ENCODE measurements at regions not wholly inside any gene's neighbourhood (a gene's known extent, or its start where the extent isn't known, plus 50 kb on each side); places are given as distances from the start of the nearest gene placed in this dataset.
"Not testable (repeated sequence)": the region's sequence is repeated elsewhere in the genome, so short reads cannot be mapped to it uniquely, and the experiment has no call there.

DNA sequence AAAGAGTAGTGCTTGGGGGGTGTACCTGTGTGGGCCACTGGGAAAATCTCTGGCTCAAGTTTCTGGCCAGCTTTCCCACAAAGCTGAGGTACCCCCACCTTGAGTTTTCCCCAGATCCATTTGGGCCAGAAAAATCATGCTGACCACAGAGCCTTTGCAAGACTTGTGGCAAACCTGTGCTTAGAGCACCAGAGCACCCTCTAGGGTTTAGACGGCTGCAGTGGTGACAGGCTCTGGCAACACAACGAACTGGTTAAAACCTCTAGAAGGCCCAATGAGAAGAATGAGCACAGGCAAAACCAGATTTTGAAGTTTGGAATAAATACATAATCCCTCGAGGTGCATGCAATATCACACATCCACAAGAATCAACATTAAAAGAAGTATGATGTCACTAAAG lies 290.7 kb upstream of the FOLH1 start:
- intact Hi-C loops (cut with DNase I; ENCODE audit: low total_unique reads) (no loop called here), in situ Hi-C loops (cut with MboI; ENCODE audit: low sequenced_read_pairs in 4 of 4) (no loop called here)
- no peak overlapping the region for H3K27ac ChIP-seq
- ATAC-seq: no peak
- no peak for DNase-seq
- no peaks in the 10 kb centered on the region for H3K27me3 ChIP-seq
- no peaks in the 10 kb centered on the region for H3K36me3 ChIP-seq
- no peak overlapping the region for H3K4me3 ChIP-seq
- H3K4me1 ChIP-seq: no peaks in the 10 kb centered on the region
- TF ChIP-seq, protein P1, sequence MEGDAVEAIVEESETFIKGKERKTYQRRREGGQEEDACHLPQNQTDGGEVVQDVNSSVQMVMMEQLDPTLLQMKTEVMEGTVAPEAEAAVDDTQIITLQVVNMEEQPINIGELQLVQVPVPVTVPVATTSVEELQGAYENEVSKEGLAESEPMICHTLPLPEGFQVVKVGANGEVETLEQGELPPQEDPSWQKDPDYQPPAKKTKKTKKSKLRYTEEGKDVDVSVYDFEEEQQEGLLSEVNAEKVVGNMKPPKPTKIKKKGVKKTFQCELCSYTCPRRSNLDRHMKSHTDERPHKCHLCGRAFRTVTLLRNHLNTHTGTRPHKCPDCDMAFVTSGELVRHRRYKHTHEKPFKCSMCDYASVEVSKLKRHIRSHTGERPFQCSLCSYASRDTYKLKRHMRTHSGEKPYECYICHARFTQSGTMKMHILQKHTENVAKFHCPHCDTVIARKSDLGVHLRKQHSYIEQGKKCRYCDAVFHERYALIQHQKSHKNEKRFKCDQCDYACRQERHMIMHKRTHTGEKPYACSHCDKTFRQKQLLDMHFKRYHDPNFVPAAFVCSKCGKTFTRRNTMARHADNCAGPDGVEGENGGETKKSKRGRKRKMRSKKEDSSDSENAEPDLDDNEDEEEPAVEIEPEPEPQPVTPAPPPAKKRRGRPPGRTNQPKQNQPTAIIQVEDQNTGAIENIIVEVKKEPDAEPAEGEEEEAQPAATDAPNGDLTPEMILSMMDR (IDR thresholded peaks at IDR 0.05 in 4 of 5, conservative IDR thresholded peaks at IDR 0.05 in 1 of 5): no peak
- TF ChIP-seq POLR2A (IDR thresholded peaks at IDR 0.05): no peak
- peaks cover 0 to 2% (median 0%) of the 10 kb centered on the region in 3 donors for H3K9me3 ChIP-seq

DNA sequence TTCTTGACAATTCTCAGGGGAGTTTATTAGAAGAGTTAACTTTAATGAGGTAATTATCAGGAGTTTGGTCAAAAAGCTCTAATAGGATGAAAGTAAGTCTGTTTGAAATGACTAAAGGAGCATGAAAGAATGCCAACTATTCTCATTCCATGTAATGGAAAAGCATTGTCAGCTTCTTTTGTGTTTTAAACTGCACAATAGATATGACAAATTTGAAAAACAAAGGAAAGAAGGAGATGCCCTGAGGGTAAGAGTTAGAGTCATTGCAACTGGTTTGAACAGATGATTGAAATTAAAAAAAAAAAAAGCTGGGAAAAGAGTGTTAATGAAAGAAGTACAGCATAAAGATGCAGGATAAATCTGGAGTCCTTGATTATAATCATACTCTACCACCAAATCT lies 296.8 kb upstream of the FOLH1 start:
- Histone ChIP-seq H3K27me3 (no peaks in the 10 kb centered on the region), H3K36me3 (no peaks in the 10 kb centered on the region), H3K4me3 (no peak overlapping the region), H3K9me3 (peaks cover 0 to 2% (median 0%) of the 10 kb centered on the region in 3 donors), H3K4me1 (no peaks in the 10 kb centered on the region), H3K27ac (no peak overlapping the region)
- ATAC-seq (no peak), DNase-seq (no peak)
- intact Hi-C loops (cut with DNase I; ENCODE audit: low total_unique reads): no loop called here
- in situ Hi-C loops (cut with MboI; ENCODE audit: low sequenced_read_pairs in 4 of 4): no loop called here
- no peak for TF ChIP-seq POLR2A (IDR thresholded peaks at IDR 0.05)

DNA sequence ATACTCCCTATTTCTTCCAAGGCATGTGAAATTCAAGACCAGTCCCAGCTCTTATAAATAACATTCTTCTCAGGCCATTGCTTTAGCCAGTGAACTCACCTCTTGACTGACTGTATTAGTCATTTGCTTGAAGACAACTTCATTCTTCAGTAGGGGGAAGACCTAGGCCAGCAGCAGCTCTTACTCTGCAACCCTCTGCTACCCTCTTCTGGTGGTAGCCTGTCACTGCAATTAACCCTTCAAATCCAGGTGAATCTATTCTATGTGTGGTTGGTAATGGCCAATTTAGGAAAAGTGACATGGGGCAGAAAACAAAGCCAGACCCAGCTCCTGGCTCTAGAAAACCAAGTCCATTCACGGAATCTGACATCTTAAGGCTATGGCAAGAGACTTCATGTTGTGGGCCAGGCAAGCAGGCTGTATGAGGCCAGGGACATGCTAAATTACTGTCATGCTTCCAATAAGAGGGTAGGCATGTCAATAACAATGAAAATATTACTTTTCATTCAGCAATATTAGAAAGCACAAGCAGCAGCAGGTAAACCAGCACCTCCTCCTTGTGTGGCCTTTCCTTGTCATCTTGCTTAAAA lies 317.9 kb upstream of the FOLH1 start:
- H3K4me3 ChIP-seq; in situ Hi-C loops (cut with MboI; ENCODE audit: low sequenced_read_pairs in 4 of 4); H3K27ac ChIP-seq; H3K9me3 ChIP-seq; DNase-seq; H3K36me3 ChIP-seq; H3K27me3 ChIP-seq; H3K4me1 ChIP-seq: not testable (repeated sequence)
- peak in 1 of 2 donors; percentile 41 for ATAC-seq
- intact Hi-C loops (cut with DNase I; ENCODE audit: low total_unique reads): loop anchor here (5.0 kb wide), 1 partner anchor 299 kb away; no protein-coding TSS in a partner anchor
- TF ChIP-seq, protein P1 (IDR thresholded peaks at IDR 0.05 in 4 of 5, conservative IDR thresholded peaks at IDR 0.05 in 1 of 5): peak in 2 of 5 experiments; percentile 35 to 48

DNA sequence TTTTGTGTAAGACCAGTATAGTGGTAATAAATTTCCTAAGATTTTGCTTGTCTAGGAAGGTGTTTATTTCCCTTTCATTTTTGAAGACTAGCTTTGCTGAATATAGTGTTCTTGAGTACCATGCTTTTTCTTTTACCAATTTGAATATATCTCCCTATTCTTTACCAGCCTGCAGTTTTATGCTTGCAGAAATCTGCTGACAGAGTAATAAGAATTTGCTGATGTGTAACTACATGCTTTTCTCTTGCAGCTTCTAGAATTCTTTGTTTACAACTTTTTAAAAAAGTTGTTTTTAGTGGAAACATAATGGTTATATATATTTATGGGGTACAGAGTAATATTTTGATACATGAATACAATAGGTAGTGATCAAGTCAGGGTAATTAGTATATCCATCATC lies 324.8 kb upstream of the FOLH1 start:
- H3K9me3 ChIP-seq: no peaks in the 10 kb centered on the region
- ATAC-seq (no peak), DNase-seq (no peak)
- intact Hi-C loops (cut with DNase I; ENCODE audit: low total_unique reads) (no loop called here), in situ Hi-C loops (cut with MboI; ENCODE audit: low sequenced_read_pairs in 4 of 4) (no loop called here)
- no peak overlapping the region for H3K27ac ChIP-seq
- no peak for TF ChIP-seq POLR2A (IDR thresholded peaks at IDR 0.05)
- TF ChIP-seq, protein P1 (IDR thresholded peaks at IDR 0.05 in 4 of 5, conservative IDR thresholded peaks at IDR 0.05 in 1 of 5): no peak
- no peaks in the 10 kb centered on the region for H3K27me3 ChIP-seq
- H3K36me3 ChIP-seq: no peaks in the 10 kb centered on the region
- no peak overlapping the region for H3K4me3 ChIP-seq
- no peaks in the 10 kb centered on the region for H3K4me1 ChIP-seq

DNA sequence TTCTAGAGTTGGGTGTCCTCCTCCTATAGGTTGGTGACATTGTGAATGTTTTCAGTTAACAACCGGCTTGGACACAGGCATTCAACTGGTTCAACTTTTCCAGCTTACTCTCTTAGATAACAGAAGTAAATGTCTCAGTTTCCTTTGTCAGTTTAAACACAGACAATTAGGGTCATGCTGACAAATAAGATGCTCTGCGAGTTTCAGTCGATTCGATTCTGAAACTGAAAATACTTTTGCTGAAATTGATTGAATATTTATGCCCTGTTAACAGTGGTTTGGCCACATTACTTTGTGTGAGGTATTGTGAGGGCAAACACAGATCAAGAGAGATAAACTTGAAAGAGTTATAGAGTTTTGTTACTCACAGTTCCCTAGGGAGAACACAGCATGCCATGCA lies 330.5 kb upstream of the FOLH1 start:
- H3K4me1 ChIP-seq; in situ Hi-C loops (cut with MboI; ENCODE audit: low sequenced_read_pairs in 4 of 4); H3K27me3 ChIP-seq; DNase-seq; H3K36me3 ChIP-seq; ATAC-seq; H3K27ac ChIP-seq; H3K9me3 ChIP-seq; intact Hi-C loops (cut with DNase I; ENCODE audit: low total_unique reads); H3K4me3 ChIP-seq: not testable (repeated sequence)

DNA sequence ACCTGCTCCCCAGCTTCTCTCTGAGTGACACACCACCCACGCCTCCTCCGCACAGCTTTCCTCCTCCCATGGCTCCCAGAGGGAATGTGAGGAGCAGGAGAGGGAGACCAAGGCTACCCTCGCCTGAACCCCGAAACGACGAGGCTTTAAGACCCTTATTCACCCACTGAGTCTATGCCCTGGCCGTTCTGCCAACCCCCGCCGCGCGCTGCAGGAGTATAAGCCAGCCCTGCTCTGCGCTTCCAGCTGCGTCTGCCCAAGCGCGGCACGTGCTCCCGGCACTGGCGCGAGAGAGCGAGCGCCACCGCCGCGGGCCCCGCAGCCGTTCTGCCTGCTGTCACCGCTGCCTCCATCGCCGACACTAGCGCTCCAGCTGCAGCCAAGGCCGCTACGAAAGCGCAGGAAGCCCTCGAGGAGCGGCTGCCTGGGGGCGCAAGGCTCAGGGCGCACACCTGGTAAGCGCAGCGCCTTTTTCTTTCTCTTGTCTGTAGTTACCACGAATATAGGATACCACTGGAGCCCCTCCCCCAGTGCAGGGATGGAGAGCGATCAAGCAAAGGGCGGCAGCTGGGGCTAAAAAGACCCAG lies 350.0 kb upstream of the FOLH1 start:
- H3K4me3 ChIP-seq; H3K4me1 ChIP-seq; H3K27ac ChIP-seq; intact Hi-C loops (cut with DNase I; ENCODE audit: low total_unique reads); ATAC-seq; DNase-seq; H3K27me3 ChIP-seq; H3K36me3 ChIP-seq; H3K9me3 ChIP-seq; in situ Hi-C loops (cut with MboI; ENCODE audit: low sequenced_read_pairs in 4 of 4): not testable (repeated sequence)

DNA sequence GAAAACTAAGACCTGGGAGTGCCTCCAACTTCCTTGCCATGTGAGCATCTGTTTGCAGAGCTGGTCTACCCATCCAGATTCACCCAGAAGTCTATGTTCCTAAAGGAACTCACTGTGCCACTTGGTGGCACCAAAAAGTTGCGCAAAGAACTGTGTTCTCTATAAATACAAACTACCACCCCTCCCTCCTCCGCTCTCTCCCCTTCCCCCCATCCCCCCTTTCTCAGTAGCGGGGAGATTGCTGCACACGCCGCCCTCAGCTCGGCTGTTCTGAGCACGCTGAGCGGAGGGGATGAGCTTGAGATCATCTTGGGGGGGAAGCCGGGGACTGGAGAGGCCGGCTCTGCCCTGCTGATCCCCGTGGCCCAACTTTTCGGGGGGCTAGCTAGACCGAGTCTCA lies 352.2 kb upstream of the FOLH1 start:
- ATAC-seq; intact Hi-C loops (cut with DNase I; ENCODE audit: low total_unique reads); H3K9me3 ChIP-seq; in situ Hi-C loops (cut with MboI; ENCODE audit: low sequenced_read_pairs in 4 of 4); H3K27ac ChIP-seq; DNase-seq; H3K36me3 ChIP-seq; H3K27me3 ChIP-seq; H3K4me3 ChIP-seq; H3K4me1 ChIP-seq: not testable (repeated sequence)

DNA sequence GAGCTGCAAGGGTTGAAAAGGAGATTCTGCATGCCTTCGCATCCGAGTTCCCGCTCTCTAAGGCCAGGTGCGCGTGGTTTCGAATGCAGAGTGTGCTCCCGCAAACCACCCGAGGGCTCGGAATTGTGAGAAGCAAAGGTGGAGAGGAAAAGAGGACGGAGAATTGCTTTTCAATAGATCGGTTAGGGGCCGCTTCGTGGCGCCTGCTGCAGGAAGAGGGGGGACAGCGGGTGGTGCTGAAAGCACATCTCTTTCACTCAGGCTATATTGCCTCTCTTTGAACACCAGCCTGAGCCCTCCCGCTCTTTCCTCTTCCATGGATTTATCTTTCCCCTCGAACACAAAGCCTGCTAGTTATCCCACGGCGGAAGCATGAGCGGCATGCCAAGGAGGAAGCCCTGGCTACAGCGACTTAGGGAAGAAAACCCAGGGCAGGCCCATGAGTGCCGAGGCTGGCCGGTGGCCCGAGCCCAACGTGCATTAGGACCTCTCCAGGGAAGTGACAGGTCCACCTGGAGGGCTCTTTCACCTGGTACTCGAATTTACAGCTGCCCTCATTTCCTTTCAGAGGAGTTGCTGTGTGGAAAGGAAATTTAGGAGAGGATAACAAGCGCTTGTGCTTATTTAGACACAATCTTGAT lies 353.0 kb upstream of the FOLH1 start:
- H3K36me3 ChIP-seq; in situ Hi-C loops (cut with MboI; ENCODE audit: low sequenced_read_pairs in 4 of 4); H3K9me3 ChIP-seq; H3K27ac ChIP-seq; H3K4me1 ChIP-seq; H3K4me3 ChIP-seq; ATAC-seq; DNase-seq; intact Hi-C loops (cut with DNase I; ENCODE audit: low total_unique reads); H3K27me3 ChIP-seq: not testable (repeated sequence)

DNA sequence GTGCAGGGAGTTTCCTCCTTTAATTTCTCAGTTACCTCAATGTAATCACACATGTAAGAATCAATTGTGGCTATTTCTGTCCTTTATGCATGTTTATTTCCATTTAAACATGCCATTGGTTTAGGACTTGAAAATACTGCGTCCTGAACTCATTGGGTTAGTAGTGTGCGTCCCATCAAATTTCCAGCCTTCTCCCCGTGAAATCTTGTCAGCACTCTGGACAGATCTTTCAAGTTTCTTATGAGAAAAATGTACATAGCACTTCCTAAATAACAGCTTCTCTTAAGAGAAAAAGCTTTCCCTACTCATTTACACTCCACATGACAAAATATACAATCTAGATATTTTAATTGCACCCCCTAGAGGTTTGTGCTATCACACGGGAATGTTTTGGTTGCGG lies 353.9 kb upstream of the FOLH1 start:
- in situ Hi-C loops (cut with MboI; ENCODE audit: low sequenced_read_pairs in 4 of 4); ATAC-seq; H3K27ac ChIP-seq; DNase-seq; H3K4me1 ChIP-seq; H3K36me3 ChIP-seq; H3K9me3 ChIP-seq; H3K27me3 ChIP-seq; H3K4me3 ChIP-seq; intact Hi-C loops (cut with DNase I; ENCODE audit: low total_unique reads): not testable (repeated sequence)

Data from gastrocnemius medialis (tissue), 4 donors.